Epithelial cell of esophagus (primary cell): ENCODE measurements at regions not wholly inside any gene's neighbourhood (a gene's known extent, or its start where the extent isn't known, plus 50 kb on each side); places are given as distances from the start of the nearest gene placed in this dataset.

ENCODE experiments used
- DNase-seq: peaks from one replicate; pipeline ENCODE4 v3.0.0; 2010; ENCODE audit warnings: low read depth
- H3K4me3 ChIP-seq: 2 replicates; pipeline ENCODE4 v1.5.1; 2011; ENCODE audit warnings: mild to moderate bottlenecking, low read length, control low read depth
- TF ChIP-seq, protein P1 (sequence below): IDR thresholded peaks from 2 replicates; pipeline ENCODE4 v1.5.1; 2011; ENCODE audit warnings: low read depth, mild to moderate bottlenecking, low read length, control low read depth, inconsistent platforms; ENCODE audit not compliant: insufficient read depth; ENCODE audit errors: missing control alignments

DNA sequence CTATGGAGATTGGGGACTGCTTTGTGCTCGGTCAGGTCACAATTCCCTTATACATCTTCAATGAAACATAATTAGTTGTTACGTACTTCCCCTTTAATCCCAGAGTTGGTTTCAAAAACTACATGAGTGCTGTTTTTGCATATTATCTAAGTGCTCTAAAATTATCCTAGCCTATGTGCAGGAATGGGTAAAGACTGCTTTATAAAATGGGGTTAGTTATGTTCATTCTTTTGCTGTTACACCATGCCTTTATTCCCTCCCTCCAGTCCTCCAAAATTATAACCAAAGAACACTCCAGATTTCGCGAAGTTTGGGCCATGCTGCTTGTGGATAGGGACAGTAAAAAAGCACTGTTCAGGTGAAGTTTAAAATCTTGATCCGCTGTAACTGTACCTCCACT, 173.9 kb upstream of the SNX7 start:
- TF ChIP-seq, protein P1, sequence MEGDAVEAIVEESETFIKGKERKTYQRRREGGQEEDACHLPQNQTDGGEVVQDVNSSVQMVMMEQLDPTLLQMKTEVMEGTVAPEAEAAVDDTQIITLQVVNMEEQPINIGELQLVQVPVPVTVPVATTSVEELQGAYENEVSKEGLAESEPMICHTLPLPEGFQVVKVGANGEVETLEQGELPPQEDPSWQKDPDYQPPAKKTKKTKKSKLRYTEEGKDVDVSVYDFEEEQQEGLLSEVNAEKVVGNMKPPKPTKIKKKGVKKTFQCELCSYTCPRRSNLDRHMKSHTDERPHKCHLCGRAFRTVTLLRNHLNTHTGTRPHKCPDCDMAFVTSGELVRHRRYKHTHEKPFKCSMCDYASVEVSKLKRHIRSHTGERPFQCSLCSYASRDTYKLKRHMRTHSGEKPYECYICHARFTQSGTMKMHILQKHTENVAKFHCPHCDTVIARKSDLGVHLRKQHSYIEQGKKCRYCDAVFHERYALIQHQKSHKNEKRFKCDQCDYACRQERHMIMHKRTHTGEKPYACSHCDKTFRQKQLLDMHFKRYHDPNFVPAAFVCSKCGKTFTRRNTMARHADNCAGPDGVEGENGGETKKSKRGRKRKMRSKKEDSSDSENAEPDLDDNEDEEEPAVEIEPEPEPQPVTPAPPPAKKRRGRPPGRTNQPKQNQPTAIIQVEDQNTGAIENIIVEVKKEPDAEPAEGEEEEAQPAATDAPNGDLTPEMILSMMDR, result no peak
- no peak overlapping the region for H3K4me3 ChIP-seq
- no peak for DNase-seq

DNA sequence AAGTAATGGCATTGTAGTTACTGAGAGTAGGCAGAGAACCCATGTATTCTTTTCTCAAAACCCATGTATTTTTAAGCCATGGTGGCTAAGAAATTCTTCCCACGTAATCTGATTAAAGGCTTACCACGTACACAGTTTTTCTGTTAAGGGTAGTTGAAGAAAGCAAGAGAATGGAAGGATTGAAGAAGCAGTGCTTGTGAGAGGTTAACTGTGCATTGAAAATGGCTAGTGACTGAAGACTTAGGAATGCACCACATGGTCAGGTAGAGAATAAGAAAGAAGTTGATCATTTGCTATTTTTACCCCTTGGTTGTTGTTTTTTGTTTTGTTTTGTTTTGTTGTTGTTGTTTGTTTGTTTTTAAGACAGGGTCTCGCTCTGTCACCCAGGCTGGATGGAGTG, 178.9 kb upstream of the SNX7 start:
- DNase-seq, result no peak
- TF ChIP-seq, protein P1, result no peak

DNA sequence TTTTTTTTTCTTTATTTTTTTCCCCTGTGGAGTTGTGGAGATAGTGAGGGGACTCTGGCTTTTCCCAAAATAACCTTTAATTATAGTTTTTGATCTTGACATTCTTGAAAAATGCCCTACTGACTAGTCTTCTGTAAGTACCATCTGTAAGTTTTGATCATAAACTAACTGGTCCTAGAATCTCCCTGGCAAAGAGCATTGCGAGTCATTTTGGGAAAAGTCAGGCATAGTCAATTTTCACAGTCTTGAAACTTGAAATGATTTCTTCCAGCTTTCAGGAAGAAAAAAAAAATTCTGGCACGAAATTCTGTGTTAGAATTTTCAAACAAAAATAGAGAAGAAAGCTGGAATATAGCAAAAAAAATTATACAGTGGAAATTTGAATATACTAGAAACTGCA, 181.2 kb upstream of the SNX7 start:
- no peak for DNase-seq
- no peak overlapping the region for H3K4me3 ChIP-seq
- TF ChIP-seq, protein P1, result no peak

More for the DNA sequence above, 178.9 kb upstream of the SNX7 start:
- H3K4me3 ChIP-seq, result no peak overlapping the region

DNA sequence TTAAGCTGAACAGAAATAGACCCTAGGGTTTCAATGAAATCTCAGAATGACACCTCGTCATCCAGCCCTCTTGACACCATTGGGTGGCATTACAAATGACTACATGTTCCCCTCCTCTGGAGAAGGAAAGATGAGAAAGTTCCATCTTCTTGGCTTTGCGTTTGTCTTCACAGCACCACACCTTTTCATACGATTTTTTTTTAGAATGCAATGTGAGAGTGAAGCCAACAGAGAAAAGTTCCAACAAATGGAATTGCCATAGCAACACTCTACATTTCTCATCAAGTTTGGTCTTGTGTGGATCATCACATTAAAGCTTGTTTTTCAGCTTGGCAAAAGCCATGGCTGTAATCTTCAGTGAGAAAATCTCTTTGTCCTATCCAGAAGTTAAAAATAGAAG, 183.4 kb upstream of the SNX7 start:
- TF ChIP-seq, protein P1, result no peak
- no peak overlapping the region for H3K4me3 ChIP-seq
- DNase-seq, result no peak

DNA sequence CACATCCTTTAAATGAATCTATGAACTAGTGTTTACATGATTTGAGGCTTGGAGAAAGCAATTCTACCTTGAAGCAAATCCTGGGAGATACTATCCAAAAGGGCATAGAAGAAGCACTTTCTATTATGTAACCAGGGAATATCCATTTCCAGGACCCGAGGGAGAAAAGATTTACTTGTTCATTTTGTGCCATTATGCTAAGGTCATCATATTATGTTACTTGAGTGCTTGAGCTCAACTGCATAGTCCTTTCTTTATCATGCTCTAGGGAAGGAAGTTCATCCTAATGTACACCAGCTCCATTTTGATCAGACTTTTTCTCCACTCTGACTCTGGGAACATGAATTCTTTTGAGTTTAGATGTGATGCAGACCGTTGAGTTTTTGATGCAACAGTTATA, 188.6 kb upstream of the SNX7 start:
- no peak for DNase-seq

DNA sequence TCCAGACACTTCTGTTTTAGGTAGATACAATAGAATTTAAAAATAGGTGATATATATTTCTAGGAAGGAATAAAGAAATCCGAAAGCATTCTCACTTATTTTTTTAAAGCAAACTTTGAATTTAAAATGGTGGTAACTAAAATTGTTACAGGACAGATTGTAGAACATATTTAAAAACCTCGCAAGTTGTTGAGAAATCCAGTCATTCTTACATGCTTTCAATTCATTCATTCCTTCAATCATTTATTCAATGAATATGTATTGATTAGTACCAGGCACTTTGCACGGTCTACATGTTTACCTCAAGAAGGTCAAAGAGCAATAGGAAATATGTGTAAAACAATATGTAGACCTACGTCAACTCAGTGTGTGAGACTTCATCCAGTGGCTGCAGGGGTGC, 189.9 kb upstream of the SNX7 start:
- no peak for DNase-seq
- TF ChIP-seq, protein P1, result no peak
- H3K4me3 ChIP-seq, result no peak overlapping the region

More for the DNA sequence above, 188.6 kb upstream of the SNX7 start:
- no peak overlapping the region for H3K4me3 ChIP-seq
- TF ChIP-seq, protein P1, result no peak

DNA sequence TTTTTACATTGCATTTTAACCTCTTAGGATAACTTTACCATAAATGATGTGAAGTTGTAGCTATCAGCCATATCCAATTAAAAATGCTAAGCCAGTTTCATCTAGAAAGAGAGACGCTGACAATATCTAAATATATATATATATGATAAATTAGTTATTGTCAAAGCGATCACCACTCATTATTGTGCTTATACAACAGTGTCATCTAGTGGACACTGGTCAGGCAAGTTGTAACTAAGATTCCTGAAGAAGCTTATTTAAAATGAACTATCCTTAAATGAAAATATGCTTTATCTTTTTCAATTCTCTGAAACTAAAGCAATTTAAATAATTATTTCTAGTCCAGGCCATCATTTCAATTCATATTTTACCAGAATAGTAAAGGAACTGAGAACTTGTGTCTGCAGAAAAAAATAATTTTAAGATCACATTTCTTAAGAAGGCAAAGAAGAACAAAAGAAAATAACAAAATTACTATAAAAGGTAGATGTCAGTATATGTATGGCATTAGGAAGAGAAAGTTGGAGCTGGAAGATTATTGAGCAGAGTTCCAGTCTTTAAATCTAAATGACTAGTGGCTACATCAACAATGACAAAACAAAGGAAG, 193.3 kb upstream of the SNX7 start:
- TF ChIP-seq, protein P1, result peak; percentile 82
- DNase-seq, result peak; percentile 75
- H3K4me3 ChIP-seq, result no peak overlapping the region
